Upper lobe of right lung (tissue), 1 donor: ENCODE measurements at regions not wholly inside any gene's neighbourhood (a gene's known extent, or its start where the extent isn't known, plus 50 kb on each side); places are given as distances from the start of the nearest gene placed in this dataset.
"Not testable (repeated sequence)": the region's sequence is repeated elsewhere in the genome, so short reads cannot be mapped to it uniquely, and the experiment has no call there.

Experiments used
- ATAC-seq: fragments of 200-7000 bp; cut with Tn5 transposase; one replicate; pipeline ENCODE4 v1.9.1; 2020; ENCODE audit warnings: mild to moderate bottlenecking, moderate library complexity
- DNase-seq: peaks from one replicate; pipeline ENCODE4 v3.0.0-alpha.2; 2020
- H3K27ac ChIP-seq: fragments of 200-600 bp; one replicate; pipeline ENCODE4 v1.8.0; 2022
- H3K27me3 ChIP-seq: fragments of 200-600 bp; one replicate; pipeline ENCODE4 v1.8.0; 2022; ENCODE audit warnings: mild to moderate bottlenecking
- H3K36me3 ChIP-seq: fragments of 200-600 bp; one replicate; pipeline ENCODE4 v1.8.0; 2022
- H3K4me1 ChIP-seq: fragments of 200-600 bp; one replicate; pipeline ENCODE4 v1.8.0; 2022
- H3K4me3 ChIP-seq: fragments of 200-600 bp; one replicate; pipeline ENCODE4 v1.8.0; 2022; ENCODE audit warnings: mild to moderate bottlenecking
- H3K9me3 ChIP-seq: fragments of 200-600 bp; one replicate; pipeline ENCODE4 v1.8.0; 2022
- CTCF ChIP-seq: fragments of 200-600 bp; IDR thresholded peaks from one replicate; pipeline ENCODE4 v1.8.0; 2022; ENCODE audit warnings: antibody characterized with exemption
- intact Hi-C: fragments of 100-400 bp; cut with DNase I; formaldehyde crosslinking; loops from one replicate; pipeline ENCODE4 v1.11.0; 2022
- donor health status: DM: no; HTN: yes; CAD: no; lungs with severe emphysema.

- DNase-seq (no peak), ATAC-seq (no peak)
- intact Hi-C loops = no loop called here
- Histone ChIP-seq H3K4me3 (no peak overlapping the region), H3K27ac (no peak overlapping the region), H3K27me3 (no peaks in the 10 kb centered on the region), H3K4me1 (no peaks in the 10 kb centered on the region), H3K9me3 (no peaks in the 10 kb centered on the region), H3K36me3 (no peaks in the 10 kb centered on the region)
- TF ChIP-seq CTCF = no peak
Measured at GRCh38 chr1:173268786-173269277, 61.7 kb upstream of the TNFSF4 start.

- no peak overlapping the region for H3K27ac ChIP-seq
- no peaks in the 10 kb centered on the region for H3K9me3 ChIP-seq
- H3K4me1 ChIP-seq = no peaks in the 10 kb centered on the region
- intact Hi-C loops = no loop called here
- H3K4me3 ChIP-seq = no peak overlapping the region
- no peaks in the 10 kb centered on the region for H3K27me3 ChIP-seq
- DNase-seq = no peak
- no peak for TF ChIP-seq CTCF
- no peaks in the 10 kb centered on the region for H3K36me3 ChIP-seq
- no peak for ATAC-seq
Measured at GRCh38 chr1:173269490-173270230, 62.5 kb upstream of the TNFSF4 start.

- DNase-seq (no peak), ATAC-seq (no peak)
- no peaks in the 10 kb centered on the region for H3K27me3 ChIP-seq
- no peak for TF ChIP-seq CTCF
- no peaks in the 10 kb centered on the region for H3K9me3 ChIP-seq
- intact Hi-C loops = no loop called here
- no peak overlapping the region for H3K27ac ChIP-seq
- H3K36me3 ChIP-seq = no peaks in the 10 kb centered on the region
- no peaks in the 10 kb centered on the region for H3K4me1 ChIP-seq
- H3K4me3 ChIP-seq = no peak overlapping the region
Measured at GRCh38 chr1:173270243-173270642, 63.1 kb upstream of the TNFSF4 start.

- H3K4me3 ChIP-seq, H3K36me3 ChIP-seq, H3K9me3 ChIP-seq, intact Hi-C loops, ATAC-seq, H3K4me1 ChIP-seq, H3K27me3 ChIP-seq, H3K27ac ChIP-seq, DNase-seq: not testable (repeated sequence)
Measured at GRCh38 chr1:173271021-173271420, 63.9 kb upstream of the TNFSF4 start.

- no peak for TF ChIP-seq CTCF
- intact Hi-C loops = no loop called here
- no peak for ATAC-seq
- Histone ChIP-seq H3K4me1 (no peaks in the 10 kb centered on the region), H3K4me3 (no peak overlapping the region), H3K9me3 (no peaks in the 10 kb centered on the region), H3K36me3 (no peaks in the 10 kb centered on the region), H3K27me3 (no peaks in the 10 kb centered on the region), H3K27ac (no peak overlapping the region)
- no peak for DNase-seq
Measured at GRCh38 chr1:173275496-173275895, 68.4 kb upstream of the TNFSF4 start.

GRCh38 chr1:173276922-173277800 is 70.0 kb upstream of the TNFSF4 start:
- DNase-seq = no peak
- Histone ChIP-seq H3K4me1 (no peaks in the 10 kb centered on the region), H3K36me3 (no peaks in the 10 kb centered on the region), H3K27me3 (no peaks in the 10 kb centered on the region), H3K9me3 (no peaks in the 10 kb centered on the region), H3K4me3 (no peak overlapping the region), H3K27ac (no peak overlapping the region)
- TF ChIP-seq CTCF = no peak
- intact Hi-C loops = no loop called here
- no peak for ATAC-seq
